Progenitor cell of endocrine pancreas (in vitro differentiated cells): ENCODE measurements at regions not wholly inside any gene's neighbourhood (a gene's known extent, or its start where the extent isn't known, plus 50 kb on each side); places are given as distances from the start of the nearest gene placed in this dataset.

Experiments
- DNase-seq: peaks from one replicate; pipeline ENCODE4 v3.0.0; 2021; ENCODE audit warnings: low spot score; ENCODE audit not compliant: unreplicated experiment
- H3K27ac Mint-ChIP-seq: 2 replicates; pipeline ENCODE4 v1.8.0; 2021; ENCODE audit warnings: mild to moderate bottlenecking, moderate library complexity, mixed read lengths
- H3K27me3 Mint-ChIP-seq: 2 replicates; pipeline ENCODE4 v1.8.0; 2021; ENCODE audit warnings: mixed read lengths
- H3K36me3 Mint-ChIP-seq: 2 replicates; pipeline ENCODE4 v1.8.0; 2022; ENCODE audit warnings: mixed read lengths; ENCODE audit not compliant: insufficient read depth
- H3K4me1 Mint-ChIP-seq: 2 replicates; pipeline ENCODE4 v1.8.0; 2021; ENCODE audit warnings: low read depth, mixed read lengths
- H3K4me3 Mint-ChIP-seq: 2 replicates; pipeline ENCODE4 v1.8.0; 2021; ENCODE audit warnings: low read depth, mild to moderate bottlenecking, moderate library complexity, mixed read lengths
- H3K9me3 Mint-ChIP-seq: 2 replicates; pipeline ENCODE4 v1.8.0; 2021; ENCODE audit warnings: low read depth, mixed read lengths
- TF ChIP-seq, protein P1 (sequence below): fragments of 200-600 bp; sonication (generic); IDR thresholded peaks from one replicate; pipeline ENCODE4 v1.5.0; 2021; ENCODE audit warnings: antibody characterized with exemption, mild to moderate bottlenecking; ENCODE audit not compliant: unreplicated experiment

DNA sequence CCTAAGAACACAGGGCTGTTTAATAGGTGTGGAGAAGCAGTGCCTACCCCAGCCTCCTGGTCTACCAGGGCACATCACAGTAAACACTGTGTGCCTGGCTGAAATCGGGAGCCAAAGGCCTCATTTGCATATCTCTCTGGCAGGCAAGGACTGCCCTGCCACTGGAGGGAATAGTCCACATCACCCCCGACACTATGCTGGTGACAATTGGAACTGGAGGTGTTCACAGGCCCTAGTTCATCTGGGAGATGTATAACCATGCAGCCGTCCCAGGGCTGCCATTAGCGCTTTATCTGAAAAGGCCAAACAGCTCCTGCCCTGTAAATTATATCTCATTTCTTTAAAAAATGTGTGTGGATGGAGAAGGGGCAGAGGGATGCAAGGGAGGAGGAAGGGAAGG is 150.3 kb downstream of the LINC00237 start:
- Mint-ChIP-seq H3K9me3 (peaks cover under 1% of the 10 kb centered on the region), H3K27me3 (peaks cover 46% of the 10 kb centered on the region), H3K27ac (no peak overlapping the region), H3K4me1 (peaks cover 15% of the 10 kb centered on the region), H3K36me3 (no peaks in the 10 kb centered on the region), H3K4me3 (no peak overlapping the region)
- TF ChIP-seq, protein P1, sequence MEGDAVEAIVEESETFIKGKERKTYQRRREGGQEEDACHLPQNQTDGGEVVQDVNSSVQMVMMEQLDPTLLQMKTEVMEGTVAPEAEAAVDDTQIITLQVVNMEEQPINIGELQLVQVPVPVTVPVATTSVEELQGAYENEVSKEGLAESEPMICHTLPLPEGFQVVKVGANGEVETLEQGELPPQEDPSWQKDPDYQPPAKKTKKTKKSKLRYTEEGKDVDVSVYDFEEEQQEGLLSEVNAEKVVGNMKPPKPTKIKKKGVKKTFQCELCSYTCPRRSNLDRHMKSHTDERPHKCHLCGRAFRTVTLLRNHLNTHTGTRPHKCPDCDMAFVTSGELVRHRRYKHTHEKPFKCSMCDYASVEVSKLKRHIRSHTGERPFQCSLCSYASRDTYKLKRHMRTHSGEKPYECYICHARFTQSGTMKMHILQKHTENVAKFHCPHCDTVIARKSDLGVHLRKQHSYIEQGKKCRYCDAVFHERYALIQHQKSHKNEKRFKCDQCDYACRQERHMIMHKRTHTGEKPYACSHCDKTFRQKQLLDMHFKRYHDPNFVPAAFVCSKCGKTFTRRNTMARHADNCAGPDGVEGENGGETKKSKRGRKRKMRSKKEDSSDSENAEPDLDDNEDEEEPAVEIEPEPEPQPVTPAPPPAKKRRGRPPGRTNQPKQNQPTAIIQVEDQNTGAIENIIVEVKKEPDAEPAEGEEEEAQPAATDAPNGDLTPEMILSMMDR: no peak
- DNase-seq: no peak

DNA sequence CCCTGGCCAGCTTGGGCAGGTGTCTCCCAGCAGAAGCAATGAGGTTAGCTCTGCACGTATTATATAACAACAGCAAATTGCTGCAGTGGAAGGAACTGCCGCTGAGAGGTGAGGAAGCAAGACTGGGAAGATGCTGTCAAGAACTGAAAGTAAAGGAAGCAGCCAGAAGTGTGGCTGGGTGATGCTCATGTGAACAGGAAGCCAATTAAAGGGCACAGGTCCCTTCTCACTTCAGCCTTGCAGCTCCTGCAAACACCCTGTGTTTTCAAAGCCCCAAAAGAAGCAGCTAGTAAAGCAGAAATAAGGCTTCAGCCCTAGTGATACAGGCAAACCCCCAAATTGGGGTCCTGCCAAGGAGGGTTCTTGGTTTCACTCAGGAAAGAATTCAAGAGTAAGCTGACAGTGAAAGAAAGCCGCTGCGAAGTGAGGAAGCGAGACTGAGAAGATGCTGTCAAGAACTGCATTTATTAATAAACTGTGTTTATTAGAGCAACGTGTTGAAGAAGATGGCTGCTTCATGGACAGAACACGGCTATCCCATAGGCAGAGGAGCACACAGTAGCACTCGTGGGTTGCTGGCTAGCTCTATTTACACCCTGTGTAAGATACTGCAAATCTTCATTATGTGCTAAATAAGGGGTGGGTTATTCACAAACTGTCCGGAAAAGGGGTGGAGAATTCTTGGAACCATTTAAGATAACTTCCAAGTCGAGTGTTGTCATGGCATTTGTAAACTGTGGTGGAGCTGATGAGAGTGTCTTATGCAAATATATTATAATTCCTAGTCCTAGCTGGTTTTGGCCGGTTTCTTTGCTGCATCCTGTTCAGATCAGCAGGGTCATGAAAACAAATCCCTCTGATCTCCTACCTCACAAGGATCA is 152.2 kb downstream of the LINC00237 start:
- no peaks in the 10 kb centered on the region for H3K9me3 Mint-ChIP-seq
- no peak for DNase-seq
- TF ChIP-seq, protein P1: no peak
- H3K4me3 Mint-ChIP-seq: no peak overlapping the region
- peaks cover 15% of the 10 kb centered on the region for H3K4me1 Mint-ChIP-seq
- H3K36me3 Mint-ChIP-seq: no peaks in the 10 kb centered on the region
- H3K27me3 Mint-ChIP-seq: peaks cover 45% of the 10 kb centered on the region
- no peak overlapping the region for H3K27ac Mint-ChIP-seq

DNA sequence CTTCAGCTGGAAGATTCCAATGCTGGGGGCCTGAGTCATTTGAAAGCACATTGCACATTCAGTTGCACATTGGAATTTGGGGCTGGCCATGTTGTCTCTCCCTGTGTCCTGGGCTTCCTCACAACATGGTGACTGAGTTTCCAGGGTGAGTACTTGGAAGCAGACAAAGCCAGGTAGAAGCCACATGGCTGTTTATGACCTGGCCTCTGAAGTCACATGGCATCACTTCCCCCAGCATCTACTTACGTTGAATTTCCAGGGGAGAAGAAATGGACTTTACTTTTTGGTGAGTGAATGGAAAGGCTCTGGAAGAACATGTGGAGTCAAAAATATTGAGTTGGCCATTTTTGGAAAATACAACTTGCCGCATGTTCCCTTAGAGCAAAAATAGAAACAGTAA is 155.5 kb downstream of the LINC00237 start:
- Mint-ChIP-seq H3K27me3 (peaks cover 46% of the 10 kb centered on the region), H3K36me3 (no peaks in the 10 kb centered on the region), H3K4me3 (no peak overlapping the region)

DNA sequence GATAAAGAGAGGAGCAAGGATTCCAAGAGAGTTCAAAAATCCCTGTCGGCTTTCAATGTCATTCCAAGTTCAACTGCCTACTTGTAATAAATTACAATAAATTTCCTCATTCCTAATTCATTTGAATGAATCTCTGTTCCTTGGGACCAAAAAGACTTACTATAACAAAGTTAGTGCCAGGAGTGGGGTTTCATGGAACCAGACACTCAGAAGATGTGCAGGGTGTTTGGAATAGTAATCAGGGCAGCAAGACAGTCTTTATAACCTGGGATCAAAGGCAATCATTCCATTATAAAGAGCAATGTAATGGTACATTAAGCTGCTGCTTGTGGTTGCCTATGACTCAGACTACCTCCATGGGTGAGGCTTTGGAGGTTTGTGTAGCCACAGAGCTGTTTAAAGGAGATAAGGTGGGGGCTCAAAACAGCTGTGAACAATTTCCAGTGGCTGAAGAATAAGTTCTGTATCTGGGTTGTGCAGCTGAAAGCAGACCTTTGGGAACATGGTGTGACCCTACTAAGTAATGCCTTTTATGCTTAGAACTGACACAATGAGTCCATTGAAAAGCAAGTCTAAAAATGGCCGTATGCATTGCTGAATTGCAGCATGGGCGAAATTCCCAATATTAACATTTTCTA is 159.9 kb downstream of the LINC00237 start:
- no peak overlapping the region for H3K27ac Mint-ChIP-seq
- peaks cover 4% of the 10 kb centered on the region for H3K9me3 Mint-ChIP-seq
- TF ChIP-seq, protein P1: no peak
- peaks cover 19% of the 10 kb centered on the region for H3K27me3 Mint-ChIP-seq
- DNase-seq: no peak
- no peak overlapping the region for H3K4me3 Mint-ChIP-seq
- no peaks in the 10 kb centered on the region for H3K36me3 Mint-ChIP-seq
- H3K4me1 Mint-ChIP-seq: peaks cover 12% of the 10 kb centered on the region

More for the DNA sequence above, 155.5 kb downstream of the LINC00237 start:
- DNase-seq: no peak
- Mint-ChIP-seq H3K9me3 (peaks cover 4% of the 10 kb centered on the region), H3K27ac (no peak overlapping the region), H3K4me1 (peaks cover 4% of the 10 kb centered on the region)
- TF ChIP-seq, protein P1: no peak

DNA sequence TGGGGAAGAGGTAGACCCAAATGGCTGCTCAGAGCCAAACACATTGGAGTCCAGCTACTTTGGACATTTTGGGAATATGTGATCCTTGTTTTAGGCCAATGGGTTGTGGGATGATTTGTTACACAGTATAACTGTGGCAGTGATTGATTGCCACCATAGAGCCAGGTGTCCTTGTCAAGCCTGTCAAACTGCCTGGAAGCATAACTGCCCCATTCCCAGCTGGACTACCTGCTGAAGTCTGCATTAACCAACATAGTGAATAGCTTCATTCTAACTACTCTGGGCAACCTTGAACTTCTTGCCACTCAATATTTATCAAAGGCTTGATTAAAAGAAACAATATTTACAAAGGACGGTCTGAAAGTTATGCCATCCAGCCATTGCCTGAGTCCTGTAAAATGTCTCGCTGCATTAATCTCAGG is 164.7 kb downstream of the LINC00237 start:
- Mint-ChIP-seq H3K4me3 (no peak overlapping the region), H3K27ac (no peak overlapping the region), H3K9me3 (peaks cover 4% of the 10 kb centered on the region), H3K36me3 (no peaks in the 10 kb centered on the region), H3K4me1 (peaks cover 15% of the 10 kb centered on the region), H3K27me3 (peaks cover 11% of the 10 kb centered on the region)
- no peak for DNase-seq
- TF ChIP-seq, protein P1: no peak
